HG02588 (cell line): ENCODE measurements at regions not wholly inside any gene's neighbourhood (a gene's known extent, or its start where the extent isn't known, plus 50 kb on each side); places are given as distances from the start of the nearest gene placed in this dataset.
"Not testable (repeated sequence)": the region's sequence is repeated elsewhere in the genome, so short reads cannot be mapped to it uniquely, and the experiment has no call there.

Experiments
- ATAC-seq: cut with Tn5 transposase; IDR thresholded peaks from one replicate; pipeline ENCODE4 v1.9.1; 2021; ENCODE audit warnings: mild to moderate bottlenecking, moderate library complexity; ENCODE audit not compliant: unreplicated experiment

DNA sequence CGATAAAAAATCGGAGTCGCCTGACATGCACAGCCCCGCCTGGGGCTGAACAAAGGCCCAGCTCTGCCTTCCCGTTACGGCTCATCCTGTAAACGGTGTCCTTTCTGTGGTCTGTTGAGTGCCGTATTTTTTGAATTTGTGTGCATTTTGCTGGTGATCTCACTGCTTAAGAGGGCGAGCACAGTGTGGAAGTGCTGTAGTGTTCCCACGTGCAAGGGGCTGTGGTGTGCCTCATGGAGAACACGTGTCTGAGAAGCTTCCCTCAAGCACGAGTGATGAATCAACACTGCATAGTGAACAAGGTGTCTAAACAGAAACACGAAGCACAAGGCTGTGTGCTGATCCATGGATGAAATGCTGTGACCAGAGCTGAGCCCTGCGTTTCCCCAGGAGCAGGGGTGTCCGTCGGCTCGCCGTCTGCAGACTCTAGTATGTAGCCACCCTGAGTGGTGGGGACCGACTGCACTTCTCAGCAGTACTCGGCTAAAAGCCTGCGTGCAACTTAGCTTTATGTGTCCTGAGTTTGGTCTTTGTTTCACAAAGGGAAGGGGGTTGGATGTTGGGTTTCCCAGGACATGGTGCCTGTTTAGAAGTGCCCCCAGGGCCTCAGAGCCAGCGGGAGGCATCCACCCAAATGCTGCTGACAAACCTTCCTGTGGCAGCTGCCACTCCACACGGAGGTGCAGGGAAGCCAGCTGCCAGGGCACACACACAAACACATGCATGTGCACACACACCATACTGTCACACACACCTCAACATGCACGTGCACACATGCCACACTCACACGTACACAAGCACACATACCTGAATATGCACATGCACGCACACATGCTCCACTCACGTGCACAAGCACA lies 77.2 kb upstream of the IRX4 start:
- no peak for ATAC-seq

DNA sequence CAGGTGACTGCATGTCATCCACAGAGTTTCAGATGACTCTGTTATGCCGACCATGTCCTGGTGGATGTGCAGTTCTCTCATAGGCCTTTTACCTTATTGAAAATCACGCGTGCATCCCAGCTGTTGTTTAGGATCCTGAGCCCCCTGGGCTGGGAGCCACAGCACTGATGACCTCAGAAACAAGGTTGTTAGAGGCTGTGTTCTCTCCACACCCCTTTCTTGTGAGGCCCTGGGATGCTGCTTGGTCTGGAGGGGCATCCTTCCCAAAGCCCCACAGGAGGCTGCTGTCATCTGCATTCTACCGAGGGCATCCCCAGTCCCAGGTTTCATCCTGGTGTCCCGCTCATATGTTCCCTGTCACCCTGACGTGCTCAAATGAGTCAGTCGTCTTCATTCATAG lies 76.5 kb upstream of the IRX4 start:
- ATAC-seq: no peak

DNA sequence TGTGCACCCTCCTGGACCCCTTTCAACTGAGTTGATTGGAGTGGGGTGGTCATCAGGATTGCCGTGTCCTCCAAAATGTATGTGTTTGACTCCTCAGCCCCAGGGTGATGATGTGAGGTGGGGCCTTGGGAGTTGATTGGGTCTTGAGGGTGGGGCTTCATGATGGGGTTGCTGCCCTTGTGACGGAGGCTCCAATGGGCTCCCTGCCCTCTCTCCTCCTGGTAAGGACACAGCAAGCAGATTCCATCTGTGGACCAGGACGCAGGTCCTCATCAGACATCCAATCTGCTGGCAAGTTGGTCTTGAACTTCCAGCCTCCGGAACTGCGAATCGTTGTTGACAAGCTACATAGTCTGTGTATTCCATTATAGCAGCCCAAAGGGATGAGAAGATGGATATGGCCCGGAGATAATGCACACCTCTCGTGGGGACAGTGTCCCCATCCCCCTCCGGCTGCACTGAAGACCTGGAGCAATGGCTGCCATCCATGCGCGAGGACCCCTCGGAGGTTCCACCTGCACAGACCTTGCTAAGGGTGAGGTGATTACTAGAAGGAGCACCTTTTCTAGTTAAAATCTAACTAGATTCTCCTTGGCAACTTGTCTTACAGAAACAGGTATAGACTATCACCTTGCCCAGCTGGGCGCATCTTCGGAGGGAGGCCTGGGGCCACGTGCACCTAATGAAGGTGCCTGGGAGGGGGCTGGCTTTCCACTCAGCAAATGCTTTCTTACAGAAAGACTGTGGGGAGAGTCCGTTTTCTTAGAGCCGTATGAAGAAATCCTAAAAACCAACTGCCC lies 75.7 kb upstream of the IRX4 start:
- no peak for ATAC-seq

DNA sequence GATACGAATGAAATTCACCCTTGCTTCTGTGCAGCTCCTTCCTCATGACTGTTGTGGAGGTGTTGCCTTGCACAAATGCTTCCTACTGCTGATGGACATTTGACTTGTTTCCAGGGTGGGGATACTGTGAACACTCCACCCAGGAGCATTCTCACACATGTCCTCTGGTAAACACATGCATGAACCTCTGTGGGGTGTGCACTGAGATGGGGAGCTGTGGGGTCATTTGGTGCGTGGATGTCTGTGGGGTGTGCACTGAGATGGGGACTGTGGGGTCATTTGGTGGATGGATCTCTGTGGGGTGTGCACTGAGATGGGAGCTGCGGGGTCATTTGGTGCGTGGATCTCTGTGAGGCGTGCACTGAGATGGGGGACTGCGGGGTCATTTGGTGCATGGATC lies 72.9 kb upstream of the IRX4 start:
- ATAC-seq: no peak

DNA sequence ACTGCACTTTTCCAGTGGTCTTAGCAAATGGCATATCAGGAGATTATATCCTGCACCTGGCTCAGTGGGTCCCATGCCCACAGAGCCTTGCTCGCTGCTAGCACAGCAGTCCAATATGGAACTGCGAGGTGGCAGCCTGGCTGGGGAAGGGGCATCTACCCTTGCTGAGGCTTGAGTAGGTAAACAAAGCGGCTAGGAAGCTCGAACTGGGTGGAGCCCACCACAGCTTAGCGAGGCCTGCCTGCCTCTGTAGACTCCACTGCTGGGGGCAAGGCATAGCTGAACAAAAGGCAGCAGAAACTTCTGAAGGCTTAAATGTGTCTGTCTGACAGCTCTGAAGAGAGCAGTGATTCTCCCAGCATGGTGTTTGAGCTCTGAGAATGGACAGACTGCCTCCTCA lies 71.0 kb upstream of the IRX4 start:
- not testable (repeated sequence) for ATAC-seq

DNA sequence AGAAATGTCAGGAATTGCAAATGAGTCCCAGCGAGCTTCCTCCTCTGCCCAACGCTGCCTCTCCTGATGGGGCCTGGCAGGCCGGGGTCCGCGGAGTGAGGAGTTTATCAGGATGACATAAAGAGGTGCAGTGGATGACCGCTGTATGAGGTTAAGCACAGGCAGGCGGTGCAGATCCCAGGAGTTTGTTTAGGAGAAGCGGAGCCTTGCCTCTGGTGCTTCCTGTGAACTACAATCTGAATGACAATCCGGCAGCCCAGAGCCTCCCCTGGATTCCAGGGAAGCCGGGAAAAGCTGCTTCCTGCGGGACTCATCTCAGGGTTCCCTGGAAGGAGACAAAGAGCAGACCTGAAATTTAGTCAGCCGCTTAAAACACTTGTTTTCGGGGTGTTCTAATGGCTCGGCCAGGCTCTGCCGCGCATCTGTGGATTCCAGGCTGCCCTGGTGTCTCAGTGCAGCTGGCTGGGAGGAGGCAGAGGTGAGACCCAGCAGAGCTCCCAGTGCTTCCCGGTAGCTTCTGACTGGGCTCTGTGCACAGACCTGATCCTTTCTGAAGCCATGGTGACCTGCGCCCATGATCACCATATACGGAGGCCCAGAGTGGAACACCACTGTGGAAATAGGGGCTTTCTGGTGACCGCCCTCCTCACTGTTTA lies 69.8 kb upstream of the IRX4 start:
- no peak for ATAC-seq

DNA sequence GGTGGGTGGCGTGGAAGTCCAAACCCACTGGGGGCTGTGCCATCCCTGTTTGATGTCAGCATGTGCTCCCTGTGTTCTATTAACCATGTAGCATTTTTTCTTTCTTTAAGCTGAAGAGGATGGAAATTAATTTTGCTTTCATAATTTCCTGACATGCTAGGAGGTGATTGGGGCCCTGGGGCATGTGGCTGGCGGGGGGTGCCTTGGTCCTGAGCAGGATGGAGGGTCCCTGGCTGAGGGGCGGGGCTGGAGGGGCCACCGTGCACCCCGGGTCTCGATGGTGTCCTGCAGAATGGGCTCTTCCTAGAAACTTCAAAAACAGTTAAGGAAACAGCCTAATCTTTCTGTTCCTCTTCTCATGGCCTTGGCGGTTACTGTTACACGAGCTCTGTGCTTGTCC lies 69.3 kb upstream of the IRX4 start:
- no peak for ATAC-seq

DNA sequence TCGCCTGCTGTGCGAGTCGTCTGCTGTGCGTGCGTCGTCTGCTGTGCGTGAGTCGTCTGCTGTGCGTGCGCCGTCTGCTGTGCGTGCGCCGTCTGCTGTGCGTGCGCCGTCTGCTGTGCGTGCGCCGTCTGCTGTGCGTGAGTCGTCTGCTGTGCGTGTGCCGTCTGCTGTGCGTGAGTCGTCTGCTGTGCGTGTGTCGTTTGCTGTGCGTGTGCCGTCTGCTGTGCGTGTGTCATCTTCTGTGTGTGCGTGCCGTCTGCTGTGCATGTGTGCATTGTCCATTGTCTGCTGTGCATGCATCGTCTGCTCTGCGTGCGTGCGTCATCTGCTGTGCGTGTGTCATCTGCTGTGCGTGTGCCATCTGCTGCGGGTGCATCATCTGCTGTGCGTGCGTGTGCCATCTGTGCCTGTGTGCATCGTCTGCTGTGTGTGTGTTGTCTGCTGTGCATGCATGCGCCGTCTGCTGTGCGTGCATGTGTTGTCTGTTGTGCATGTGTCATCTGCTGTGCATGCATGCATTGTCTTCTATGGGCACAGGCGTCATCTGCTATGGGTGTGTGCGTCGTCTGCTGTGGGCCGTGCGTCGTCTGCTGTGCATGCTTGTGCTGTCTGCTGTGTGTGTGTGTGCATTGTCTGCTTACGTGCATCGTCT lies 68.6 kb upstream of the IRX4 start:
- ATAC-seq: no peak

DNA sequence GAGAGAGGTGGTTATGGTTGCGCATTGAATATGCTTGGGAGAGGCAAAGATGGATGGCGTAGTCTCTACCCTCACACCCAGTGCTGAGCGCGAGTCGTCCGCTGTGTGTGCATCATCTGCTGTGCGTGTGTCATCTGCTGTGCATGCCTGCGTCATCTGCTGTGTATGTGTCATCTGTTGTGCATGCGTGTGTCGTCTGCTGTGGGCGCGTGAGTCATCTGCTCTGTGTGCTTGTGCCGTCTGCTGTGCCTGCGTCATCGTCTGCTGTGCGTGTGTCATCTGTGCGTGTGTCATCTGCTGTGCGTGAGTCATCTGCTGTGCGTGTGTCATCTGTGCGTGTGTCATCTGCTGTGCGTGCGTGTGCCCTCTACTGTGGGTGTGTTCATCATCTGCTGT lies 68.0 kb upstream of the IRX4 start:
- no peak for ATAC-seq

DNA sequence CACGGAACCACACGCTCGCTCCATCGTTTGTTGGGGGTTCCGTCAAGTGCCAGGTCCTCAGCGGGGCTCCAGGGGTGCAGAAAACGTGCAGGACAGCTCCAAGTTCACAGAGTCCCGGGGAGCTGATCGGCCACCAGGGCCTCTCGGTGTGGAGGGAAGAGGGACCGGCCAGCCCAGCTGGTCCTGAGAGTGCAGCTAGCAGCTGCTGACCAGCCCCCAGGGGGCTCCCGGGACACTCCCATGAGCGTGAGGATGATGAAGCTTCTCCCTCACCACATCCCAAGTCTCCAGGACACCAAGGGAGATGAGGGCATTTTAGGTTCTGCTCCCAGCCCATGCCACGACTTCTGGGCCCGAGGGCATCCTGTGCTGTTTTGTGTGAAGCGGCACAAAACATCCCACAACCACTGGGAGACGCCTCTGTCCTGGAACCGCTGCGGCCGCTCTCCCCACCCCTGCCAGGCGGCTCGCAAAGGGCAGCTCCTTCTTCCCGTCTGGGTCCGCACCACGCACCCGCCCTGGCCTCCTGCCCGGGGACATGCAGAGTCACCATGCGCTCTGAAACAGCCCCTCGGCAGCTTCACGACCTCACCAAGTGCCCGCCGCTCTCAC lies 67.5 kb upstream of the IRX4 start:
- no peak for ATAC-seq

DNA sequence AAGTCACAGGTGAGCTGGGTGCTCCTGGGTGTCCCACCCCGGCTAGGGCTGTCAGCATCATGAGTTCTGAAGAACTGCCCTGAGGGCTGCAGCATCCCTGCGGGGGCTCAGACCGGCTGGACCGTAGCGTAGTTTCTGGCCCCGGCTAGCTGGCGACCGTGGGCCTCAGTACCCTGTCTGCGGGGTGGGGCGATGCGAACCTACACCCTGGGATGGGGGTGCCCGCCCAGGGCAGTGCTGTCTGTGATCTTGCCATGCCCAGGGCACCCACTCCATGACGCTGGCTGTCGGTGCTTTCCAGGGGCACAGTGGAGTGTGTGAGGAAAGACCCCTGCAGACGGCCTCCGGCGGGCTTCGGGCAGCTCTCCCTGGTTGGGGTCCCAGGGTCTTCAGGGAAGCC lies 66.5 kb upstream of the IRX4 start:
- ATAC-seq: no peak

DNA sequence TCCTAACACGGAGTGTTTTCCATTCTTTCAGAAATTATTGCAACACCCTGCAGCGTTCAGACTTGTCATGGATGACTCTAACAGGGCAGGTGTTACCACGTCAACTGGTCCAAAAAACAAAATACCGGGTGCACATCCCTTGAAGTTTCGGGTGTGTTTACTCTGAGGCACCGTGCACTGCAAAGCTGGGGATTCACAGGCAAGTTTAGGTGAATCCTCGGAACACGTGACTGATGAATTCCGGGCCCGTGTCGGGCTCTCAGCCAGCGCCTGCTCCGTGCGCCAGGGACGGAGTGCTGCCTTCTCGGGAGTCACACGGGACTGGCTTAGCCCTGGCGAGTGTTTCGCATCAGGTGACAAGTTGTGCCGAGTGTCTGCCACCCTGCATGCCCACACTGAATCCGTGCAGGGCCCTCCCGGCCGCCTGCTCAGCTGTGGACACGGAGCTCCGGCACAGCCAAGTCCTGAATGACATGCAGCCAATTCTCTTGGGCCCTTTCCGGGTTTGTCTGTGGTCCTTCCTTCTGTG lies 66.0 kb upstream of the IRX4 start:
- ATAC-seq: no peak

DNA sequence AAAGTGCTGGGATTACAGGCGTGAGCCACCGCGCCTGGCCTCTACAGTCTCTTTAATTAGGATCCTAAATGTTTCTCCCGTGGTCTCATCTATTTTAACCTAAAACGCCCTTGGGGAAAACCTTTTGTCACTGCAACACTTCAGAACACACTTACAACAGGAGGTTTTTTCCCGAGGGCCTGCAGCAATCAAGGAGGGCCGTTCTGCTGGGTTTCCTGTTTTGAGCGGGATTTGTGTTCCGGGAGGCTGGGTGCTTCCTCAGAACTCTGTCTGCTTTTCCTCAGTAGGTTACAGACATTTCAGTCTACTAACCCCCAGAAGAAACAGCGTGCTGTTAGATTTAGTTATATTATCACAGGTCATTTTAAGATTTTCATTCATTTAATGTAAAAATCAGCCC lies 65.4 kb upstream of the IRX4 start:
- ATAC-seq: no peak

DNA sequence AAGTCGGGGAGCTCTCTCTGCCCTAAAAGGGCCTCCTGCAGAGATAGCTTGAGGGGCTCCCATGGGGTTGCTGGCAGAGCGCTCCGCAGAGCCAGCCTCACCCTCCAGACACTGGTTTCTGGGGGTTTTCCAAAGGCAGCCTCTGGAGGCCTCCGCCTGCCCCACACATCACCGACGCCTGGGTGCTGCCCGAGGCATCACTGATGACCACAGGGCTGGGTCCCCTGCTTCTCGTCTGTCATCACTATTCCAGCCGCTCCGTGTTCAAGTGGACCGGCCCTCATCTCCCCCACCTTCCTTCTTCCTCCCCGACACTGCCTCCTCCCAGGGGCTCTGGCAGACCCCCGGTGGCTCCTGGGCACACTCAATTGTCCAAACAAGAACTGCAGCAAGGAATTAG lies 64.1 kb upstream of the IRX4 start:
- no peak for ATAC-seq

DNA sequence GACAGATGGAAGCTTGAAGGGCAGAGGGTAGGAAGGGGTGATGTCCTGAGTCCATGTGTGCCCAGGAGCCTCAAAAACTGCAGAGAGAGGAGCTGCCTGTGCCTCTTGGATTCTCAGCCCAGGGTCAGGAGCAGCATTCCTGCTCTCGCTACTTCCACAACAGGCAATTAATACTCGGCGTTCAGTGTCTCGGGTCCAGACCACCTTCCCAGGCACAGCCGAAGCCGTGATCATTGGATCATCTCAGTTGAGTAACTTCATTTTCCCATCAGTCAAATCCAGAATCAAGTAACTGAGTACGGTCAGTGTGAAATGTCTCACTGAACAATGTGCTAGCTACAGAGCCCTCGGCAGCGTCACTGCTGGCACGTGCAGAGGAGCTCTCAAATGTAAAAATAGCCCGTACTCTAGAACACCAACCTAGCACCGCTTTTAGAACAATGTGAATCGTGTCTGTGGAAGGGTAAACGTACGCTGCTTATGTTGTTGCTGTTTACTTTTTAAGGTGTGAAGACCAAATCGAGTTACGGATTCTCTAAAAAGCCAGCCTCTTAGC lies 63.5 kb upstream of the IRX4 start:
- no peak for ATAC-seq

DNA sequence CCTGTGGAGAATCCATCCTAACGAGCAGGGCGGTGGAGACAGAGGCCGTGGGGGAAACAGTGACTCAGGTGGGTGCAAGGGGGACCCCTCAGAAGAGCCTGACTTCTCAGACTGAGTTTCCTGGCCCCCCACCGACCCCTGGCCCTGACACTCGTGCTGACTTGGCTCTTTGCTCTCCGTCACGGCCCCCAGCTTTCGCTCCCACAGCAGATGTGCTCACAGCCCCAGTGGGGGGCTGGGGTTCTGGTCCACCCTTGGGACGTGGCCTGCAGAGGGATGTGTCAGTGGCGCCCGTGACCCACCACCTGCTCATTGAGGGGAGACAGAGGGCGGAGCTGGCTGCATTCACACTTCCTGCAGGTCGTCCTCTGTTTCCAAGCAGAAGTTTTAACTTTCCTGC lies 62.9 kb upstream of the IRX4 start:
- no peak for ATAC-seq

DNA sequence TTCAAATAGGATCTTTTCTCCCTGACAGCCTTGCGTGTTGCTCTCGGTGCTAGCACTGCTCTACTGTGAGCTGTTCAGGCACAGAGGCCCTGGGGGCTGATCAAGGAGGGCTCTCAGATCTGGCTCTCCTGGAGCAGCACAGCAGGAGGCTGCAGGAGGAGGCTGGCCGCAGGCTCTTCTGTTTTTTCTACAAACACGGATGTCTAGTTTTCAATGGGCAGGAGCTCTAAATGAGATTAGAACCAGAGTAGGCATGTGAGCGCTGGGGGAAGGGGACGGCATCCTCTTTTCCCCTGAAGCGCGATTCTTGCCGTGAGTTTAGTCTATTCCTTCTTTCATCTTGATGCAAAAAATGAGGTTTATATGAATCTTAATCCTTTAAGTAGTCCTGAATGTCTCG lies 61.7 kb upstream of the IRX4 start:
- no peak for ATAC-seq

DNA sequence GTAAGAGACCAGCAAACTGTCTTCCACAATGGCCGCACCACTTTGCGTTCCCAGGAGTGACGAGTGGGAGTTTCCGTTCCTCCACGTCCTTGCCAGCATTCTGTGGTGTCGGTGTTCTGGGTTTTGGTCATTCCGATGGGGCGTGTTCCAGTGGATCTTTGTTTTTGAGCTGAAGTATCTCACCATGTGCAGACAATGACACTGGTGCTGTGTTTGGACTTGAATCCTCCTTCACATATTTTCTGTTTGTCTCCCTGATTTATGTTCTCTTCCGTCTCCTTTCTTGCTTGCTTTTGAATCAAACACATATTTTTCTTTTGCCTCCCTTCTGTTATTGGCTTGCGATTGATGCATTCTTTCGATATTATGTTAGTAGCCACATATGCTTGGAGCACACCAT lies 60.8 kb upstream of the IRX4 start:
- ATAC-seq: no peak

DNA sequence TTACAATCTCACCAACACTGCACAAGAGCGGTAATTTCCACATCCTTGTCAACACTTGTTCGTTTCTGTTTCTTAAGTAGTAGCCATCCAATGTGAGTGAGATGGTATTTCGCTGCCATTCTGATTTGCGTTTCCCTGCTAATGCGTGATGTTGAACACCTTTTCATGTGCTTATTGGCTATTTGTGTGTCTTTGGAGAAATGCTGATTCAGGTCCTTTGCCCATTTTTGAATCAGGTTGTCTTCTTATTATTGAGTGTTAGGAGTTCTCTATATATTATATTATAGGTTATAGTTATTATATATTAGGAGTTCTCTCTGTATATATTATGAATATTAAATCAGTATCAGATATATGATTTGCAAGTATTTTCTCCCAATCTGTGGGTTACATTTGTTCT lies 59.9 kb upstream of the IRX4 start:
- ATAC-seq: no peak

DNA sequence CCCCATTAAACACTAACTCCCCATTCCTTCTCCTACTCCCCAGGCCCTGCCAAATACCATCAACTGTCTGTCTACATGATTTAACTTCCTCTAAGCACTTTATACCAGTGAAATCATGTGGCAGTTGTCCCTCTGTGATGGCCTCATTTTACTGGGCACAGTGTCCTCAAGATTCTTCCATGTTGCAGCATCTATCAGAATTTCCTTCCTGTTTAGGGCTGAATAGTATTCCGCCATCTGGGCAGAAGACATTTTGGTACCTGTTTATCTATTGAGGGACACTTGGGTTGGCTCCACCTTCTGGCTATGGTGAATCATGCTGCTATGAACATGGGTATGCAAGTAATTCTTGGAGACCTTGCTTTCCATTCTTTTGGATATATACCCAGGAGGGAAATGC lies 59.4 kb upstream of the IRX4 start:
- no peak for ATAC-seq
